ENCODE measurements at regions not wholly inside any gene's neighbourhood (a gene's known extent, or its start where the extent isn't known, plus 50 kb on each side); places are given as distances from the start of the nearest gene placed in this dataset.

GRCh38 chr5:166062094-166062493, 2229.4 kb upstream of the WWC1 start:
- POLR2A ChIA-PET = no interaction called here
- no peaks in the 10 kb centered on the region for H3K9me3 Mint-ChIP-seq
- ATAC-seq (ENCODE audit: low read depth) (no peak), DNase-seq (no peak)
- no peaks in the 10 kb centered on the region for H3K4me1 Mint-ChIP-seq
- H3K4me3 Mint-ChIP-seq = no peak overlapping the region
- H3K27ac Mint-ChIP-seq = no peak overlapping the region
- no peaks in the 10 kb centered on the region for H3K36me3 Mint-ChIP-seq
- no peaks in the 10 kb centered on the region for H3K27me3 Mint-ChIP-seq

GRCh38 chr5:166062719-166063118, 2228.7 kb upstream of the WWC1 start:
- POLR2A ChIA-PET = no interaction called here

GRCh38 chr5:166063261-166063660, 2228.2 kb upstream of the WWC1 start:
- H3K4me3 Mint-ChIP-seq = no peak overlapping the region
- no peaks in the 10 kb centered on the region for H3K4me1 Mint-ChIP-seq
- ATAC-seq (ENCODE audit: low read depth) (no peak), DNase-seq (no peak)
- H3K36me3 Mint-ChIP-seq = no peaks in the 10 kb centered on the region
- no peak overlapping the region for H3K27ac Mint-ChIP-seq
- no peaks in the 10 kb centered on the region for H3K9me3 Mint-ChIP-seq
- POLR2A ChIA-PET = no interaction called here
- no peaks in the 10 kb centered on the region for H3K27me3 Mint-ChIP-seq

More at GRCh38 chr5:166062719-166063118, 2228.7 kb upstream of the WWC1 start:
- ATAC-seq (ENCODE audit: low read depth) = no peak
- Mint-ChIP-seq H3K9me3 (no peaks in the 10 kb centered on the region), H3K27me3 (no peaks in the 10 kb centered on the region), H3K36me3 (no peaks in the 10 kb centered on the region), H3K4me3 (no peak overlapping the region), H3K27ac (no peak overlapping the region), H3K4me1 (no peaks in the 10 kb centered on the region)
- DNase-seq = no peak

GRCh38 chr5:166068547-166069335, 2222.7 kb upstream of the WWC1 start:
- H3K9me3 Mint-ChIP-seq = no peaks in the 10 kb centered on the region
- POLR2A ChIA-PET = no interaction called here
- H3K27me3 Mint-ChIP-seq = no peaks in the 10 kb centered on the region
- no peak overlapping the region for H3K4me3 Mint-ChIP-seq
- ATAC-seq (ENCODE audit: low read depth) (no peak), DNase-seq (no peak)
- H3K27ac Mint-ChIP-seq = no peak overlapping the region
- H3K4me1 Mint-ChIP-seq = no peaks in the 10 kb centered on the region
- H3K36me3 Mint-ChIP-seq = no peaks in the 10 kb centered on the region

- Mint-ChIP-seq H3K36me3 (no peaks in the 10 kb centered on the region), H3K27me3 (no peaks in the 10 kb centered on the region), H3K9me3 (peaks cover 2% of the 10 kb centered on the region), H3K4me3 (no peak overlapping the region), H3K4me1 (no peaks in the 10 kb centered on the region), H3K27ac (no peak overlapping the region)
- ATAC-seq (ENCODE audit: low read depth) = no peak
- no peak for DNase-seq
- POLR2A ChIA-PET = no interaction called here
These were observed 2217.4 kb upstream of the WWC1 start for GRCh38 chr5:166073901-166074581.

DNA sequence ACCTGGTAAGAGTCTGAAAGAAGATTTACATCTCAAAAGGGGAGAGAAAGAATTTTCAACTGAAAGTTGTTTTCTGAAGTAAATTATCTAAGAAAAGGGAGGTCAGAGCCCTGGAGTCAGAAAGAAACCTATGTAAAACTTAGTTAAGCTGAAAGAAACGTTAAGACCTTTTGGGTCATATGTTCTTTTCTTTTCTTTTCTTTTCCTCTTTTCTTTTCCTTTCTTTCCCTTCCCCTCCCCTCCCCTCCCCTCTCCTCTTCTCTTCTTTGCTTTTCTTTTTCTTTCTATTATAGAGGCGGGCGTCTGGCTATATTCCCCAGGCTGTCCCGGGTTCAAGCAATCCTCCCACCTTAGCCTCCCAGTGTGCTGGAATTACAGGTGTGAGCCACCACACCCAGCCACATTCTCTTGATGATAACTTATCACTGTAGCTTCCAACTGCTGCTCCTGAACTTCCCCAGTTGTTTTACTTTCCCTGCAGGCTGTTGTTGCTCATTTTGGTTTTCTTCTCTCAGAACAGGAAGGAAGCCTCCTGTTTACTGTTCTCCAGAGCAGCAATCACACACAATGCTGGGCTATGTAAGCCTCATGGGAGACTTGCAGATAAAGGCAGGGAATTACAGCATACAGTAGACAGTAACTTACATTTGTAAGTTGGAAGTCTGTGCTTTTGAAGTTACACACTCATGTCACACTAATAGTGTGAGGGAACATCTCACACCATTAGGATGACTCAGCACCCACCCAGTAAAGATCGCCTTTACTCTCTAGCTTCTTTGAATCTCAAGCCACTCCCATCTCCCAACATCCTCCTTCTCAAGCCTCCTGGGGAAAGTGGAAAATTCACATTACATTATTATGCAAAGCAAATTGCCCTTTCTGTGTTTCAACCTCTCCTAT, 2216.6 kb upstream of the WWC1 start:
- Mint-ChIP-seq H3K4me3 (no peak overlapping the region), H3K27ac (no peak overlapping the region), H3K27me3 (no peaks in the 10 kb centered on the region), H3K36me3 (no peaks in the 10 kb centered on the region), H3K4me1 (no peaks in the 10 kb centered on the region), H3K9me3 (peaks cover 2% of the 10 kb centered on the region)
- DNase-seq = no peak
- ATAC-seq (ENCODE audit: low read depth) = no peak
- POLR2A ChIA-PET = no interaction called here

GRCh38 chr5:166083183-166083959, 2208.1 kb upstream of the WWC1 start:
- H3K9me3 Mint-ChIP-seq = peaks cover 6% of the 10 kb centered on the region
- POLR2A ChIA-PET = no interaction called here
- no peaks in the 10 kb centered on the region for H3K36me3 Mint-ChIP-seq
- no peaks in the 10 kb centered on the region for H3K4me1 Mint-ChIP-seq
- DNase-seq = no peak
- ATAC-seq (ENCODE audit: low read depth) = no peak
- no peak overlapping the region for H3K4me3 Mint-ChIP-seq
- no peaks in the 10 kb centered on the region for H3K27me3 Mint-ChIP-seq
- H3K27ac Mint-ChIP-seq = no peak overlapping the region

GRCh38 chr5:166086568-166086967, 2204.9 kb upstream of the WWC1 start:
- Mint-ChIP-seq H3K36me3 (peaks cover 1% of the 10 kb centered on the region), H3K27me3 (no peaks in the 10 kb centered on the region), H3K9me3 (peaks cover 6% of the 10 kb centered on the region), H3K27ac (no peak overlapping the region), H3K4me3 (no peak overlapping the region), H3K4me1 (no peaks in the 10 kb centered on the region)
- ATAC-seq (ENCODE audit: low read depth) = no peak
- DNase-seq = no peak
- POLR2A ChIA-PET = no interaction called here

GRCh38 chr5:166088389-166089039, 2202.9 kb upstream of the WWC1 start:
- H3K9me3 Mint-ChIP-seq = peaks cover 6% of the 10 kb centered on the region
- DNase-seq = no peak

DNA sequence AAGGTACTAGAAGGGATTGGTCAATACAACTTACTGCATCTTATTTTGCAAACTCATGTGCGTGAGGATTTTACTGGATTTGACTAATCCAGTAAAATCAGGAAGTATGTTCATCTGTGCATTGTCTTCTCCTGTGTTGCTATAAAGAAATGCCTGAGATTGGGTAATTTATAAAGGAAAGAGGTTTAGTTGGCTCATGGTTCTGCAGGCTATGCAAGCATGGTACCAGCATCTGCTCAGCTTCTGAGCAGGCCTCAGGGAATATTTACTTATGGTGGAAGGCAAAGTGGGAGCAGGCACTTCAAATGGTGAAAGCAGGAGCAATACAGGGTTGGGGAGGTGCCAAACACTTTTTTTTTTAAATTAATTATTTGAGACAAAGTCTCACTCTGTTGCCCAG, 2199.5 kb upstream of the WWC1 start:
- H3K27me3 Mint-ChIP-seq = no peaks in the 10 kb centered on the region
- no peak for DNase-seq

More at GRCh38 chr5:166088389-166089039, 2202.9 kb upstream of the WWC1 start:
- ATAC-seq (ENCODE audit: low read depth) = no peak
- POLR2A ChIA-PET = no interaction called here
- Mint-ChIP-seq H3K4me3 (no peak overlapping the region), H3K4me1 (no peaks in the 10 kb centered on the region), H3K36me3 (peaks cover 1% of the 10 kb centered on the region), H3K27me3 (no peaks in the 10 kb centered on the region), H3K27ac (no peak overlapping the region)

GRCh38 chr5:166093312-166093711, 2198.1 kb upstream of the WWC1 start:
- H3K27me3 Mint-ChIP-seq = no peaks in the 10 kb centered on the region
- no peaks in the 10 kb centered on the region for H3K9me3 Mint-ChIP-seq
- no peak for ATAC-seq (ENCODE audit: low read depth)
- no peak overlapping the region for H3K4me3 Mint-ChIP-seq
- H3K27ac Mint-ChIP-seq = no peak overlapping the region
- no peaks in the 10 kb centered on the region for H3K4me1 Mint-ChIP-seq
- DNase-seq = no peak
- peaks cover 1% of the 10 kb centered on the region for H3K36me3 Mint-ChIP-seq
- POLR2A ChIA-PET = no interaction called here

More for the DNA sequence above, 2199.5 kb upstream of the WWC1 start:
- no peak overlapping the region for H3K4me3 Mint-ChIP-seq
- POLR2A ChIA-PET = no interaction called here
- no peak overlapping the region for H3K27ac Mint-ChIP-seq
- no peak for ATAC-seq (ENCODE audit: low read depth)
- H3K4me1 Mint-ChIP-seq = no peaks in the 10 kb centered on the region
- peaks cover 2% of the 10 kb centered on the region for H3K9me3 Mint-ChIP-seq
- peaks cover 1% of the 10 kb centered on the region for H3K36me3 Mint-ChIP-seq

GRCh38 chr5:166102947-166103346, 2188.5 kb upstream of the WWC1 start:
- POLR2A ChIA-PET = no interaction called here
- H3K4me3 Mint-ChIP-seq = no peak overlapping the region
- H3K9me3 Mint-ChIP-seq = peaks cover 2% of the 10 kb centered on the region
- H3K36me3 Mint-ChIP-seq = no peaks in the 10 kb centered on the region
- no peaks in the 10 kb centered on the region for H3K27me3 Mint-ChIP-seq
- no peak for DNase-seq
- no peak for ATAC-seq (ENCODE audit: low read depth)
- H3K4me1 Mint-ChIP-seq = no peaks in the 10 kb centered on the region
- no peak overlapping the region for H3K27ac Mint-ChIP-seq

GRCh38 chr5:166111021-166111420, 2180.4 kb upstream of the WWC1 start:
- H3K36me3 Mint-ChIP-seq = no peaks in the 10 kb centered on the region
- POLR2A ChIA-PET = no interaction called here
- peaks cover 5% of the 10 kb centered on the region for H3K9me3 Mint-ChIP-seq
- DNase-seq (no peak), ATAC-seq (ENCODE audit: low read depth) (no peak)
- H3K4me3 Mint-ChIP-seq = no peak overlapping the region
- no peaks in the 10 kb centered on the region for H3K4me1 Mint-ChIP-seq
- H3K27me3 Mint-ChIP-seq = no peaks in the 10 kb centered on the region
- H3K27ac Mint-ChIP-seq = no peak overlapping the region

All from activated naive CD8-positive, alpha-beta T cell treated with anti-CD3 and anti-CD28 coated beads, Interleukin-2, amount 10 ng/mL, durations not matched to agents 7 days and 5 days (primary cell).